ENCODE measurements at regions not wholly inside any gene's neighbourhood (a gene's known extent, or its start where the extent isn't known, plus 50 kb on each side); places are given as distances from the start of the nearest gene placed in this dataset.
"Not testable (repeated sequence)": the region's sequence is repeated elsewhere in the genome, so short reads cannot be mapped to it uniquely, and the experiment has no call there.

- no peak overlapping the region for H3K4me3 Mint-ChIP-seq
- H3K9me3 Mint-ChIP-seq: peaks cover 14% of the 10 kb centered on the region
- peaks cover 6% of the 10 kb centered on the region for H3K36me3 Mint-ChIP-seq (ENCODE audit: low read depth)
- DNase-seq: no peak
- no peak overlapping the region for H3K27ac Mint-ChIP-seq
- no peaks in the 10 kb centered on the region for H3K27me3 Mint-ChIP-seq (ENCODE audit: low read depth, poor library complexity)
- TF ChIP-seq CTCF (IDR thresholded peaks at IDR 0.05): no peak
- H3K4me1 Mint-ChIP-seq: no peaks in the 10 kb centered on the region
Measured at GRCh38 chr5:111627862-111628261, 115.5 kb upstream of the STARD4 start.

GRCh38 chr5:111626473-111627148 lies 114.3 kb upstream of the STARD4 start:
- Mint-ChIP-seq H3K36me3 (ENCODE audit: low read depth) (peaks cover 6% of the 10 kb centered on the region), H3K4me1 (no peaks in the 10 kb centered on the region), H3K27ac (no peak overlapping the region), H3K27me3 (ENCODE audit: low read depth, poor library complexity) (no peaks in the 10 kb centered on the region), H3K9me3 (peaks cover 14% of the 10 kb centered on the region), H3K4me3 (no peak overlapping the region)
- TF ChIP-seq CTCF (IDR thresholded peaks at IDR 0.05): no peak
- DNase-seq: no peak

- Mint-ChIP-seq H3K36me3 (ENCODE audit: low read depth) (no peaks in the 10 kb centered on the region), H3K4me1 (no peaks in the 10 kb centered on the region), H3K9me3 (no peaks in the 10 kb centered on the region), H3K4me3 (no peak overlapping the region), H3K27ac (no peak overlapping the region), H3K27me3 (ENCODE audit: low read depth, poor library complexity) (no peaks in the 10 kb centered on the region)
- no peak for DNase-seq
- TF ChIP-seq CTCF (IDR thresholded peaks at IDR 0.05): no peak
Measured at GRCh38 chr5:111618623-111619271, 106.4 kb upstream of the STARD4 start.

GRCh38 chr5:111615054-111615453 lies 102.7 kb upstream of the STARD4 start:
- TF ChIP-seq CTCF (IDR thresholded peaks at IDR 0.05): no peak
- Mint-ChIP-seq H3K9me3 (peaks cover 18% of the 10 kb centered on the region), H3K36me3 (ENCODE audit: low read depth) (peaks cover 6% of the 10 kb centered on the region), H3K4me3 (no peak overlapping the region), H3K4me1 (no peaks in the 10 kb centered on the region), H3K27ac (no peak overlapping the region), H3K27me3 (ENCODE audit: low read depth, poor library complexity) (no peaks in the 10 kb centered on the region)
- DNase-seq: no peak

GRCh38 chr5:111612013-111612630 lies 99.8 kb upstream of the STARD4 start:
- not testable (repeated sequence) for H3K4me1 Mint-ChIP-seq; H3K27me3 Mint-ChIP-seq (ENCODE audit: low read depth, poor library complexity); H3K36me3 Mint-ChIP-seq (ENCODE audit: low read depth); H3K27ac Mint-ChIP-seq; H3K4me3 Mint-ChIP-seq; DNase-seq
- peaks cover 22% of the 10 kb centered on the region for H3K9me3 Mint-ChIP-seq

GRCh38 chr5:111606194-111606593 lies 93.9 kb upstream of the STARD4 start:
- Mint-ChIP-seq H3K36me3 (ENCODE audit: low read depth) (peaks cover 6% of the 10 kb centered on the region), H3K4me3 (no peak overlapping the region)
- TF ChIP-seq CTCF (IDR thresholded peaks at IDR 0.05): no peak

More at GRCh38 chr5:111606194-111606593, 93.9 kb upstream of the STARD4 start:
- H3K4me1 Mint-ChIP-seq: peaks cover 21% of the 10 kb centered on the region
- no peak for DNase-seq
- no peaks in the 10 kb centered on the region for H3K27me3 Mint-ChIP-seq (ENCODE audit: low read depth, poor library complexity)
- no peak overlapping the region for H3K27ac Mint-ChIP-seq
- peaks cover 15% of the 10 kb centered on the region for H3K9me3 Mint-ChIP-seq

Data from nephron progenitor cell (in vitro differentiated cells).